H1 (cell line): ENCODE measurements at regions not wholly inside any gene's neighbourhood (a gene's known extent, or its start where the extent isn't known, plus 50 kb on each side); places are given as distances from the start of the nearest gene placed in this dataset.

Source experiments
- CTCF ChIA-PET: fragments of 300-600 bp; sonication (Branson Sonifier 250); formaldehyde crosslinking; loops from one replicate; lab custom pipeline; 2021; ENCODE audit not compliant: partially characterized antibody; lab: Charles Lee
- POLR2A ChIA-PET: fragments of 300-600 bp; sonication (Branson Sonifier 250); formaldehyde crosslinking; loops from one replicate; lab custom pipeline; 2021; ENCODE audit warnings: inconsistent platforms; ENCODE audit not compliant: partially characterized antibody; lab: Charles Lee
- DNase-seq, 2 experiments: peaks; one replicate each; pipeline versions ENCODE4 v3.0.0 to v3.0.0-alpha.2; 2010 to 2022; ENCODE audit warnings: low spot score in 2 of 2, low read depth in 1 of 2, mixed read lengths in 1 of 2
- FAIRE-seq: peaks from 2 replicates; lab custom pipeline; 2011; peaks lifted over from hg19 to GRCh38; lab: Jason Lieb, UNC
- H2AFZ ChIP-seq: 2 replicates; pipeline ENCODE4 v1.8.1; 2012; ENCODE audit warnings: low read length, inconsistent platforms
- H2AK5ac ChIP-seq: 2 replicates; pipeline ENCODE4 v1.6.1; 2013; ENCODE audit warnings: low read depth, low read length
- H2BK120ac ChIP-seq: replicated peaks from 2 replicates; pipeline ENCODE3; 2013; ENCODE audit warnings: low read depth, low read length, inconsistent platforms
- H2BK12ac ChIP-seq: 2 replicates; pipeline ENCODE4 v1.6.1; 2013; ENCODE audit warnings: low read depth, low read length
- H2BK15ac ChIP-seq: 2 replicates; pipeline ENCODE4 v1.6.1; 2013; ENCODE audit warnings: low read length
- H2BK20ac ChIP-seq: 2 replicates; pipeline ENCODE4 v1.6.1; 2013; ENCODE audit warnings: low read length
- H2BK5ac ChIP-seq: 2 replicates; pipeline ENCODE4 v1.6.1; 2013; ENCODE audit warnings: low read depth, low read length
- H3K14ac ChIP-seq: 2 replicates; pipeline ENCODE4 v1.6.1; 2013; ENCODE audit warnings: inconsistent platforms; ENCODE audit not compliant: insufficient read length
- H3K18ac ChIP-seq: 2 replicates; pipeline ENCODE4 v1.6.1; 2013; ENCODE audit warnings: low read length; ENCODE audit errors: extremely low read depth
- H3K23ac ChIP-seq: 2 replicates; pipeline ENCODE4 v1.6.1; 2013; ENCODE audit warnings: inconsistent platforms; ENCODE audit not compliant: insufficient read length
- H3K23me2 ChIP-seq: 2 replicates; pipeline ENCODE4 v1.6.1; 2013; ENCODE audit warnings: low read depth, low read length
- H3K27ac ChIP-seq: 2 replicates; pipeline ENCODE4 v1.6.1; 2011; ENCODE audit warnings: low read depth, low read length, inconsistent platforms
- H3K27me3 ChIP-seq, 4 experiments: replicated peaks in 1 of 4; 1 replicate in 1 of 4; 2 replicates in 3 of 4; pipeline versions ENCODE4 v1.6.1 to v1.8.1; 2011 to 2013; ENCODE audit warnings: low read length in 3 of 4, mild to moderate bottlenecking in 3 of 4, inconsistent platforms in 2 of 4, mixed read lengths in 2 of 4, moderate library complexity in 1 of 4; ENCODE audit not compliant: control insufficient read depth in 3 of 4, insufficient read depth in 3 of 4; ENCODE audit errors: extremely low read depth in 1 of 4
- H3K36me3 ChIP-seq, 4 experiments: 2 replicates each; pipeline versions ENCODE4 v1.6.1 to v1.8.1; 2011 to 2013; ENCODE audit warnings: mild to moderate bottlenecking in 4 of 4, low read length in 3 of 4, moderate library complexity in 2 of 4, control low read depth in 1 of 4, inconsistent platforms in 1 of 4; ENCODE audit not compliant: insufficient read depth in 4 of 4, control insufficient read depth in 2 of 4
- H3K4ac ChIP-seq: replicated peaks from 2 replicates; pipeline ENCODE3; 2013; ENCODE audit warnings: low read length, low read depth, mixed read lengths, inconsistent platforms; ENCODE audit not compliant: insufficient read length
- H3K4me1 ChIP-seq, 4 experiments: replicated peaks in 1 of 4; 1 replicate in 1 of 4; 2 replicates in 3 of 4; pipeline versions ENCODE4 v1.6.1 to v1.8.1; 2011 to 2013; ENCODE audit warnings: low read length in 3 of 4, inconsistent platforms in 2 of 4, mixed read lengths in 1 of 4; ENCODE audit not compliant: insufficient read depth in 4 of 4, control insufficient read depth in 3 of 4
- H3K4me2 ChIP-seq, 2 experiments: 2 replicates each; pipeline versions ENCODE4 v1.6.1 to v1.8.1; 2011 to 2013; ENCODE audit warnings: low read depth in 2 of 2, low read length in 2 of 2, control low read depth in 1 of 2, inconsistent platforms in 1 of 2, mild to moderate bottlenecking in 1 of 2; ENCODE audit not compliant: insufficient read depth in 1 of 2
- H3K4me3 ChIP-seq, 4 experiments: fragments of 200-600, 300-600 bp in 1 of 4; sonication (generic), shearing (Covaris generic), sonication (Bioruptor Twin) in 1 of 4; 2 replicates each; pipeline versions ENCODE4 v1.5.1 to v1.8.1; 2011 to 2016; ENCODE audit warnings: low read length in 4 of 4, low read depth in 3 of 4, control low read depth in 2 of 4, inconsistent platforms in 2 of 4, mild to moderate bottlenecking in 2 of 4, mixed read lengths in 1 of 4, moderate library complexity in 1 of 4; ENCODE audit not compliant: insufficient read depth in 2 of 4; ENCODE audit errors: extremely low read depth in 1 of 4
- H3K56ac ChIP-seq: replicated peaks from 2 replicates; pipeline ENCODE3; 2013; ENCODE audit warnings: low read depth, mild to moderate bottlenecking, mixed read lengths, low read length, inconsistent platforms; ENCODE audit not compliant: insufficient read length
- H3K79me1 ChIP-seq: 2 replicates; pipeline ENCODE4 v1.6.1; 2013; ENCODE audit warnings: low read depth, low read length, control low read depth
- H3K79me2 ChIP-seq, 2 experiments: 2 replicates each; pipeline versions ENCODE4 v1.6.1 to v1.8.1; 2012 to 2013; ENCODE audit warnings: low read length in 2 of 2, mild to moderate bottlenecking in 2 of 2, inconsistent platforms in 1 of 2; ENCODE audit not compliant: insufficient read depth in 2 of 2, control insufficient read depth in 1 of 2
- H3K9ac ChIP-seq, 4 experiments: replicated peaks in 1 of 4; 1 replicate in 1 of 4; 2 replicates in 3 of 4; pipeline versions ENCODE4 v1.6.1 to v1.8.1; 2011 to 2013; ENCODE audit warnings: low read depth in 3 of 4, low read length in 3 of 4, control low read depth in 2 of 4, mild to moderate bottlenecking in 2 of 4, moderate library complexity in 2 of 4, inconsistent platforms in 1 of 4; ENCODE audit errors: extremely low read depth in 1 of 4
- H3K9me3 ChIP-seq, 2 experiments: 2 replicates each; pipeline versions ENCODE4 v1.6.1 to v1.8.1; 2012 to 2013; ENCODE audit warnings: mild to moderate bottlenecking in 2 of 2, moderate library complexity in 2 of 2, control low read depth in 1 of 2, inconsistent platforms in 1 of 2, low read depth in 1 of 2, low read length in 1 of 2, mixed read lengths in 1 of 2; ENCODE audit not compliant: insufficient read depth in 2 of 2
- H4K20me1 ChIP-seq, 2 experiments: replicated peaks in 1 of 2; 2 replicates each; pipeline versions ENCODE3 to v1.8.1; 2011 to 2013; ENCODE audit warnings: inconsistent platforms in 2 of 2, low read length in 2 of 2, mild to moderate bottlenecking in 1 of 2; ENCODE audit not compliant: insufficient read depth in 2 of 2, control insufficient read depth in 1 of 2
- H4K5ac ChIP-seq: 2 replicates; pipeline ENCODE4 v1.6.1; 2013; ENCODE audit warnings: low read length, low read depth, mixed read lengths, inconsistent platforms; ENCODE audit not compliant: insufficient read length
- H4K8ac ChIP-seq: 2 replicates; pipeline ENCODE4 v1.8.0; 2013; ENCODE audit warnings: mild to moderate bottlenecking, moderate library complexity, low read length, inconsistent platforms; ENCODE audit not compliant: insufficient read depth; ENCODE audit errors: extremely low read depth
- H4K91ac ChIP-seq: replicated peaks from 2 replicates; pipeline ENCODE3; 2013; ENCODE audit warnings: low read length, mixed read lengths, inconsistent platforms; ENCODE audit not compliant: insufficient read length
- CTCF ChIP-seq, 3 experiments: IDR thresholded peaks; 1 replicate in 2 of 3; 2 replicates in 1 of 3; pipeline versions ENCODE4 v1.5.1 to v1.6.1; 2011; ENCODE audit warnings: low read length in 3 of 3, mild to moderate bottlenecking in 3 of 3, inconsistent platforms in 2 of 3, low read depth in 1 of 3, moderate library complexity in 1 of 3; ENCODE audit not compliant: insufficient read depth in 1 of 3; ENCODE audit errors: control extremely low read depth in 1 of 3
- POLR2AphosphoS5 ChIP-seq: IDR thresholded peaks from 2 replicates; pipeline ENCODE4 v1.6.1; 2011; ENCODE audit warnings: low read depth, low read length
- RFX5 ChIP-seq: IDR thresholded peaks from 2 replicates; pipeline ENCODE4 v1.6.1; 2011; ENCODE audit warnings: low read depth, low read length, improper control_type of control experiment, borderline replicate concordance
- WGBS, 2 experiments: shearing (Covaris generic) in 1 of 2; methylation state at CpG; one replicate each; pipeline versions ENCODE4 v1.1.6 to v1.1.7; 2013 to 2015; ENCODE audit warnings: low lambda C conversion rate in 2 of 2, mixed read lengths in 2 of 2, inconsistent platforms in 1 of 2, low coverage in 1 of 2, missing lambda C conversion rate in 1 of 2; ENCODE audit not compliant: insufficient replicate concordance in 2 of 2, insufficient coverage in 1 of 2, insufficient read length in 1 of 2; ENCODE audit errors: extremely low coverage in 1 of 2, missing lambda C conversion rate in 1 of 2; 5-methylcytosine and 5-hydroxymethylcytosine counted together

DNA sequence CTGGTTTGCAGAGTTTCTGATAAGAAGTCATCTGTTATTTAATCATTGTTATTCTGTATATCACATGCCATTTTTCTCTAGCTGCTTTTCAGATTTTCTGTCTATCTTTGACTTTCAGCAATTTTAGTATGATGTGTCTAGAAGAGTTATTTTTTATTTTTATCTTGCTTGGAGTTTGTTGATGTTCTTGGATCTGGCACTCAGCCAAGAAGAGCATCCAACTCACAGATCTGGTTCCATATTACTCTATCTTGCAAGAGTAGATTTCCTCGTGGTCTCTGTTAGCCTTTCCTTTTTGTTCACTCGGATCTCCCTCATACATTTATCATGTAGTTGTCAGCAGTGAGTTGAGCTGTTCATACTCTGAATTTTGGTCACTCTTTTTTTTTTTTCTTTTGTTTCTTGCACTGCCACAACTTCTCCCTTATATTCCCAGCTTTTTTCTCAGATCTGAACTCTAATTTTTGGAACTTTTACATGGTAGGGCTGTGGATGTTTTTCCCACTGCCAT, 54.8 kb upstream of the CALCR start:
- no peaks in the 10 kb centered on the region; a peak in 1 of 7 replicates for H3K4me1 ChIP-seq
- H3K9ac ChIP-seq: no peak overlapping the region
- H4K91ac ChIP-seq: no peak overlapping the region
- H3K4me3 ChIP-seq: no peak overlapping the region
- H3K14ac ChIP-seq: no peak overlapping the region
- H3K23ac ChIP-seq: no peak overlapping the region
- no peak overlapping the region for H4K8ac ChIP-seq
- H2BK120ac ChIP-seq: no peak overlapping the region
- no peak overlapping the region for H3K27ac ChIP-seq
- H3K79me2 ChIP-seq: no peaks in the 10 kb centered on the region
- no peak overlapping the region for H3K4ac ChIP-seq
- no peak overlapping the region for H2BK12ac ChIP-seq
- H2BK20ac ChIP-seq: no peak overlapping the region
- no peak overlapping the region for H3K4me2 ChIP-seq
- DNase-seq (no peak), FAIRE-seq (no peak)
- TF ChIP-seq RFX5: no peak
- TF ChIP-seq POLR2AphosphoS5: no peak
- no peak for TF ChIP-seq CTCF (IDR thresholded peaks at IDR 0.05; ENCODE audit: control extremely low read depth in 1 of 3, insufficient read depth in 1 of 3, low read depth in 1 of 3, low read length in 3 of 3)
- ChIA-PET POLR2A (interaction anchor here (0.5 kb wide), 1 partner anchor 168 kb away, joined by 4 read pairs; no protein-coding TSS in a partner anchor), CTCF (interaction anchor here (1.4 to 1.9 kb wide), 2 partner anchors 8 to 273 kb away, joined by 6 read pairs; no protein-coding TSS in a partner anchor)
- no peaks in the 10 kb centered on the region for H3K27me3 ChIP-seq
- no peak overlapping the region for H3K18ac ChIP-seq
- H3K36me3 ChIP-seq: no peaks in the 10 kb centered on the region
- 95% methylated on average over 2 of the region's 2 CpGs; no CpG with 5 or more reads in 1 of the 2 experiments for WGBS, 2 experiments
- no peak overlapping the region for H2AK5ac ChIP-seq
- no peak overlapping the region for H2AFZ ChIP-seq
- no peaks in the 10 kb centered on the region for H4K20me1 ChIP-seq
- H4K5ac ChIP-seq: no peak overlapping the region
- H2BK5ac ChIP-seq: no peak overlapping the region
- H3K23me2 ChIP-seq: no peaks in the 10 kb centered on the region
- no peaks in the 10 kb centered on the region for H3K79me1 ChIP-seq
- no peak overlapping the region for H2BK15ac ChIP-seq
- H3K56ac ChIP-seq: no peak overlapping the region
- H3K9me3 ChIP-seq: no peaks in the 10 kb centered on the region
